T-helper 17 cell (primary cell): ENCODE measurements at regions not wholly inside any gene's neighbourhood (a gene's known extent, or its start where the extent isn't known, plus 50 kb on each side); places are given as distances from the start of the nearest gene placed in this dataset.
"Not testable (repeated sequence)": the region's sequence is repeated elsewhere in the genome, so short reads cannot be mapped to it uniquely, and the experiment has no call there.

Experiments
- ATAC-seq: fragments of 150-1000 bp; cut with Tn5 transposase; 2 replicates; pipeline ENCODE4 v1.10.0; 2021; ENCODE audit warnings: mild to moderate bottlenecking, moderate library complexity
- DNase-seq, 3 donors: peaks; one replicate each; pipeline versions ENCODE4 v3.0.0 to v3.0.0-alpha.2; 2020 to 2021
- H3K9me3 ChIP-seq: one replicate; pipeline ENCODE4 v1.7.0; 2013; ENCODE audit warnings: low read length, mild to moderate bottlenecking; ENCODE audit not compliant: control insufficient read depth, poor library complexity, severe bottlenecking
- H3K27ac Mint-ChIP-seq: one replicate; pipeline ENCODE4 v1.8.0; 2022; ENCODE audit warnings: mild to moderate bottlenecking, moderate library complexity, mixed read lengths
- H3K27me3 Mint-ChIP-seq: one replicate; pipeline ENCODE4 v1.8.0; 2022; ENCODE audit warnings: mixed read lengths
- H3K36me3 Mint-ChIP-seq: one replicate; pipeline ENCODE4 v1.8.0; 2022; ENCODE audit warnings: low read depth, mixed read lengths
- H3K4me1 Mint-ChIP-seq: one replicate; pipeline ENCODE4 v1.8.0; 2022; ENCODE audit warnings: mild to moderate bottlenecking, mixed read lengths
- H3K4me3 Mint-ChIP-seq: one replicate; pipeline ENCODE4 v1.8.0; 2022; ENCODE audit warnings: mild to moderate bottlenecking, moderate library complexity, mixed read lengths

- Mint-ChIP-seq H3K27ac (no peak overlapping the region), H3K27me3 (peaks cover 9% of the 10 kb centered on the region), H3K36me3 (no peaks in the 10 kb centered on the region), H3K4me3 (no peak overlapping the region), H3K4me1 (no peaks in the 10 kb centered on the region)
- DNase-seq, result no peak
- ATAC-seq, result no peak
- H3K9me3 ChIP-seq, result no peaks in the 10 kb centered on the region
These were observed 74.3 kb upstream of the CCN2 start for GRCh38 chr6:132025468-132025867.

- Mint-ChIP-seq H3K27ac (no peak overlapping the region), H3K36me3 (no peaks in the 10 kb centered on the region), H3K4me1 (no peaks in the 10 kb centered on the region), H3K27me3 (peaks cover 19% of the 10 kb centered on the region), H3K4me3 (no peak overlapping the region)
- DNase-seq (no peak), ATAC-seq (no peak)
- H3K9me3 ChIP-seq, result no peaks in the 10 kb centered on the region
These were observed 72.3 kb upstream of the CCN2 start for GRCh38 chr6:132023490-132023889.

GRCh38 chr6:132021552-132022375, 70.6 kb upstream of the CCN2 start:
- no peaks in the 10 kb centered on the region for H3K9me3 ChIP-seq
- H3K27ac Mint-ChIP-seq, result no peak overlapping the region
- DNase-seq (no peak), ATAC-seq (no peak)
- no peak overlapping the region for H3K4me3 Mint-ChIP-seq
- no peaks in the 10 kb centered on the region for H3K36me3 Mint-ChIP-seq
- peaks cover 19% of the 10 kb centered on the region for H3K27me3 Mint-ChIP-seq
- H3K4me1 Mint-ChIP-seq, result no peaks in the 10 kb centered on the region

- ATAC-seq, DNase-seq, H3K36me3 Mint-ChIP-seq, H3K4me1 Mint-ChIP-seq, H3K4me3 Mint-ChIP-seq, H3K27ac Mint-ChIP-seq, H3K9me3 ChIP-seq: not testable (repeated sequence)
- H3K27me3 Mint-ChIP-seq, result peaks cover 18% of the 10 kb centered on the region
These were observed 69.7 kb upstream of the CCN2 start for GRCh38 chr6:132020918-132021317.

GRCh38 chr6:132020138-132020581, 69.0 kb upstream of the CCN2 start:
- H3K4me1 Mint-ChIP-seq, result no peaks in the 10 kb centered on the region
- H3K27ac Mint-ChIP-seq, result no peak overlapping the region
- no peak for ATAC-seq
- H3K36me3 Mint-ChIP-seq, result no peaks in the 10 kb centered on the region
- H3K9me3 ChIP-seq, result no peaks in the 10 kb centered on the region
- DNase-seq, result no peak
- peaks cover 11% of the 10 kb centered on the region for H3K27me3 Mint-ChIP-seq
- no peak overlapping the region for H3K4me3 Mint-ChIP-seq

- Mint-ChIP-seq H3K36me3 (no peaks in the 10 kb centered on the region), H3K27ac (no peak overlapping the region), H3K4me1 (no peaks in the 10 kb centered on the region), H3K4me3 (no peak overlapping the region), H3K27me3 (peaks cover 10% of the 10 kb centered on the region)
- DNase-seq (no peak), ATAC-seq (no peak)
- no peaks in the 10 kb centered on the region for H3K9me3 ChIP-seq
These were observed 68.4 kb upstream of the CCN2 start for GRCh38 chr6:132019586-132019985.

GRCh38 chr6:132017942-132018341, 66.8 kb upstream of the CCN2 start:
- H3K27ac Mint-ChIP-seq, result no peak overlapping the region
- ATAC-seq, result no peak
- DNase-seq, result no peak
- H3K36me3 Mint-ChIP-seq, result no peaks in the 10 kb centered on the region
- no peak overlapping the region for H3K4me3 Mint-ChIP-seq
- H3K9me3 ChIP-seq, result no peaks in the 10 kb centered on the region
- H3K4me1 Mint-ChIP-seq, result no peaks in the 10 kb centered on the region
- H3K27me3 Mint-ChIP-seq, result peaks cover 10% of the 10 kb centered on the region

GRCh38 chr6:132016396-132016795, 65.2 kb upstream of the CCN2 start:
- no peaks in the 10 kb centered on the region for H3K9me3 ChIP-seq
- DNase-seq (no peak), ATAC-seq (no peak)
- no peaks in the 10 kb centered on the region for H3K4me1 Mint-ChIP-seq
- H3K27me3 Mint-ChIP-seq, result peaks cover 10% of the 10 kb centered on the region
- H3K4me3 Mint-ChIP-seq, result no peak overlapping the region
- H3K27ac Mint-ChIP-seq, result no peak overlapping the region
- no peaks in the 10 kb centered on the region for H3K36me3 Mint-ChIP-seq

GRCh38 chr6:132011582-132011981, 60.4 kb upstream of the CCN2 start:
- ATAC-seq, result no peak
- Mint-ChIP-seq H3K36me3 (no peaks in the 10 kb centered on the region), H3K27ac (no peak overlapping the region), H3K4me3 (no peak overlapping the region), H3K4me1 (no peaks in the 10 kb centered on the region), H3K27me3 (no peaks in the 10 kb centered on the region)
- H3K9me3 ChIP-seq, result no peaks in the 10 kb centered on the region
- DNase-seq, result no peak

- no peaks in the 10 kb centered on the region for H3K4me1 Mint-ChIP-seq
- no peaks in the 10 kb centered on the region for H3K9me3 ChIP-seq
- ATAC-seq, result no peak
- no peak overlapping the region for H3K27ac Mint-ChIP-seq
- H3K4me3 Mint-ChIP-seq, result no peak overlapping the region
- H3K27me3 Mint-ChIP-seq, result no peaks in the 10 kb centered on the region
- no peaks in the 10 kb centered on the region for H3K36me3 Mint-ChIP-seq
- no peak for DNase-seq
These were observed 58.0 kb upstream of the CCN2 start for GRCh38 chr6:132009175-132009574.

- Mint-ChIP-seq H3K27ac (no peak overlapping the region), H3K4me1 (no peaks in the 10 kb centered on the region), H3K36me3 (no peaks in the 10 kb centered on the region), H3K27me3 (no peaks in the 10 kb centered on the region), H3K4me3 (no peak overlapping the region)
- DNase-seq (no peak), ATAC-seq (no peak)
- no peaks in the 10 kb centered on the region for H3K9me3 ChIP-seq
These were observed 56.5 kb upstream of the CCN2 start for GRCh38 chr6:132007474-132008190.

GRCh38 chr6:132005178-132005577, 54.0 kb upstream of the CCN2 start:
- H3K9me3 ChIP-seq, result no peaks in the 10 kb centered on the region
- Mint-ChIP-seq H3K27me3 (no peaks in the 10 kb centered on the region), H3K4me1 (no peaks in the 10 kb centered on the region), H3K27ac (no peak overlapping the region), H3K36me3 (no peaks in the 10 kb centered on the region), H3K4me3 (no peak overlapping the region)
- no peak for DNase-seq
- ATAC-seq, result no peak

- no peak for ATAC-seq
- Mint-ChIP-seq H3K4me1 (no peaks in the 10 kb centered on the region), H3K27ac (no peak overlapping the region), H3K4me3 (no peak overlapping the region), H3K36me3 (no peaks in the 10 kb centered on the region), H3K27me3 (no peaks in the 10 kb centered on the region)
- no peak for DNase-seq
- H3K9me3 ChIP-seq, result no peaks in the 10 kb centered on the region
These were observed 53.5 kb upstream of the CCN2 start for GRCh38 chr6:132004668-132005067.
